MG63 (cell line): ENCODE measurements at regions not wholly inside any gene's neighbourhood (a gene's known extent, or its start where the extent isn't known, plus 50 kb on each side); places are given as distances from the start of the nearest gene placed in this dataset.

Experiments used
- DNase-seq: peaks from one replicate; pipeline ENCODE4 v3.0.0-alpha.2; 2020
- H3K27me3 ChIP-seq: fragments of 250-450 bp; sonication (Bioruptor Pico); 2 replicates; pipeline ENCODE4 v1.5.1; 2020; ENCODE audit warnings: mild to moderate bottlenecking, moderate library complexity
- H3K36me3 ChIP-seq: fragments of 250-450 bp; sonication (Bioruptor Pico); 2 replicates; pipeline ENCODE4 v1.5.1; 2020; ENCODE audit warnings: mild to moderate bottlenecking, moderate library complexity
- H3K4me3 ChIP-seq: fragments of 250-450 bp; sonication (Bioruptor Pico); 2 replicates; pipeline ENCODE4 v1.5.1; 2020; ENCODE audit warnings: mild to moderate bottlenecking, moderate library complexity
- H3K9me3 ChIP-seq: fragments of 250-450 bp; sonication (Bioruptor Pico); 2 replicates; pipeline ENCODE4 v1.5.1; 2020; ENCODE audit warnings: mild to moderate bottlenecking, moderate library complexity

- Histone ChIP-seq H3K9me3 (no peaks in the 10 kb centered on the region), H3K36me3 (no peaks in the 10 kb centered on the region), H3K27me3 (no peaks in the 10 kb centered on the region), H3K4me3 (no peak overlapping the region)
- no peak for DNase-seq
These were observed 100.1 kb upstream of the DYNLRB2 start for GRCh38 chr16:80440667-80441066.

DNA sequence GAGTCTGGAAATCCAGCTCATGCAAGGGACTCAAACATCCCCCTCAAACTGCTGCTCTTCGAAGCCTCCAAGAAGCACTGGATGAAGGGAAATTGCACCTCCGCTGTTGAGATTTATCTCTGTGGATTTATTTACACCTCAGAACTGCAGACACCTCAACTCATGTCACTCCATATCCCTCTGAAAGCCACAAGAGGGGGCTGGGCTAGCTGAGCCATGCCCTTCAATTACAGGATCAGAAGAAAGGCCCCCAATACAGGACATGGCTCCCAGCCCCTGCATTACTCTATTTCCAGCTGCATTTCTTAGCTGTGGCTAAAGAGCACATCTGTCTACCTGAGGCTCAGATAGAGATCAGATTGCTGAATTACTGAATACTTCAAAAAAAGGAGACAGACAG, 103.1 kb upstream of the DYNLRB2 start:
- no peaks in the 10 kb centered on the region for H3K36me3 ChIP-seq
- no peak overlapping the region for H3K4me3 ChIP-seq
- H3K9me3 ChIP-seq, result no peaks in the 10 kb centered on the region
- no peak for DNase-seq
- H3K27me3 ChIP-seq, result no peaks in the 10 kb centered on the region

DNA sequence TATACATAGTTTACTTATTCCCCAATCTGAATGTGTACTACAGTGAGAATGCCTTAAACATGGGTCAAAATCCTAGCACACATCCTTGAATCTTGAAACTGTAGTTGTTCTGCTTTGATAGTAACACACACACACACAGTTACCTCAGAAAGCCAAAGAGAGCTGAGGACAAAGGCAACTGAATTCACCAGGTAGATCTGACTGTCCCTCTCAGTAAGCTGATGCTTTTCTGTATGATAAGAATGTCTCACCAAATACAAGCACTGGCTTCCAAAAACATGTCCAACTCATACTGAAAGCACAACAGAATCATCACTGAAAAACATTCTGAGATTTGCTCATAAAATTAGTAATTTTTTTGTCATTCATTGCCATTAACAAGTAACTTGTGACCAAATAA, 104.3 kb upstream of the DYNLRB2 start:
- H3K9me3 ChIP-seq, result no peaks in the 10 kb centered on the region
- DNase-seq, result no peak
- no peaks in the 10 kb centered on the region for H3K36me3 ChIP-seq
- no peak overlapping the region for H3K4me3 ChIP-seq
- no peaks in the 10 kb centered on the region for H3K27me3 ChIP-seq

DNA sequence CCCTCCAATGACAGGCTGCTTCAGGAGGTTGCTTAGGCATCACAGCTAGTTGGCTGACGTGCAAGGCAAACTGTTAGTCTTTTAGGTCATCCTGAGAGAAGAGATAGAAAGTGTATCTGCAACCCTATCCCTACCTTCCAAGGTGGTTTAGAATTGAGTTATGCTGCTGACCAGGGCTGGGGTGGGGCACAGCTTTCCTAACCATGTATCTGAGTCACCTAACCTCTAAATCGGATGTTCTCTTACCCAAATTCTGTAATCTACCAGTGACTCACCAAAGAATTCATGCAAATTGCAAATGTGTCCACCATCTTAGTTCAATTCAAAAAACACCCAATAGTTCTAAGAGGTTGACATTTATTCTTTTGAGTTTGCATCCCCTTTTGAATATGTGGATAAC, 107.2 kb upstream of the DYNLRB2 start:
- H3K36me3 ChIP-seq, result no peaks in the 10 kb centered on the region
- DNase-seq, result no peak
- H3K27me3 ChIP-seq, result no peaks in the 10 kb centered on the region
- H3K4me3 ChIP-seq, result no peak overlapping the region
- H3K9me3 ChIP-seq, result no peaks in the 10 kb centered on the region

DNA sequence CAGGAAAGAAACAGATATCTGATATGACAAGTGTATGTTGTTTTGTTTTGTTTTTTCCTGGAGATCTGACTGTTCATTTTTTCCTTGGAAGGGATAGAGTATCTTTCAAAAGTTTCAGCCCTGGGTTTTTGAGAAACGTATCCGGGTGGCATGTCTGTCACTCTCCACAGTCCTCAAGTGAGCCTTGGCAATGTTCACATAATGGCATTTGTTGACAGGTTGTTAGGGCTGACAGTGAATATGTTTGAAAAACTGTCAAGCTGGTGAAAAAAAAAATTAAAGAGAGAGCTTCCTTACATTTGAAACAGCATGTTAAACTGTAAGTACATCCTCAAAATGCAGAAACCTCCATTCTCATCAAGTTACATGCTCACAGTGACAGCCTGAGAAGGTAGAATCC, 113.0 kb upstream of the DYNLRB2 start:
- Histone ChIP-seq H3K9me3 (no peaks in the 10 kb centered on the region), H3K4me3 (no peak overlapping the region), H3K36me3 (no peaks in the 10 kb centered on the region), H3K27me3 (no peaks in the 10 kb centered on the region)
- DNase-seq, result no peak

DNA sequence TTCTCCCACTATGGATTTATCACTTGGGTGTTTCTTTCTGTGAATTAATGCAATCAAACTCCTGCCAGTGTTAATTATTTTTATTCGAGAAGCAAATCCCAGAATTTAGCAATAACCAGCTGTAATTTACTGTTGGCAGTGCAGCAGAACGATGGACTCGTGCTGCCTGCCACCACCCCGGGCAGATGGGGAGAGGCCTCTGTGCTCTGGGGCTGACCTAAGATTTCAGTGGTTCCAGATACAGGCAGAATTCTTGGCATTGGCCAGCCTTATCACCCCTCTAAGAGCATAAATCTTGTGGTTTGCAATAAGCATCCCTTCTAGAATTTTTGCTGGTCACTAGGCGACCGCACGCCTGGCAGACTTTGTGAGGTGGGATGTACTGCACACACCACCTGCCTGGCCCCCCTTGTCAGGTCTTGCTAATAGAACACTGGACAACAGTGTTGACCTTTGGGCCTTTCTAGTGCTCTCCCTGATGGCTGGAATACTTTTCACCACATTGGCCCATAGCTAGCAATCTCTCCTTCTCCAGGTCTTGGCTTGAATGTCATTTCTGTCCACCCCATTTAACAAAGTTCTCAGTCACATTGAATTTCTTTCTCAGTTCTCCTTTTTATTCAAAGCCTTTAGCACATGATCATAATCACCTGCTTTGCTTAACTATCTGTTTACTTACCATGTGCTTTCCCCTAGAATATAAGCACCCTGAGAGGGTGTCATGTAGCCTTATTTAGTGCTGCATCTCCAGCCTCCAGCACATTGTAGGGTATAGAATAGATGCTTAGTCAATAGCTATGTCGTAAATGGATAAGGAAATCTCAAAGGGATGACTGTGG, 122.1 kb upstream of the DYNLRB2 start:
- H3K36me3 ChIP-seq, result no peaks in the 10 kb centered on the region
- no peaks in the 10 kb centered on the region for H3K9me3 ChIP-seq
- no peaks in the 10 kb centered on the region for H3K27me3 ChIP-seq
- DNase-seq, result no peak
- H3K4me3 ChIP-seq, result no peak overlapping the region

DNA sequence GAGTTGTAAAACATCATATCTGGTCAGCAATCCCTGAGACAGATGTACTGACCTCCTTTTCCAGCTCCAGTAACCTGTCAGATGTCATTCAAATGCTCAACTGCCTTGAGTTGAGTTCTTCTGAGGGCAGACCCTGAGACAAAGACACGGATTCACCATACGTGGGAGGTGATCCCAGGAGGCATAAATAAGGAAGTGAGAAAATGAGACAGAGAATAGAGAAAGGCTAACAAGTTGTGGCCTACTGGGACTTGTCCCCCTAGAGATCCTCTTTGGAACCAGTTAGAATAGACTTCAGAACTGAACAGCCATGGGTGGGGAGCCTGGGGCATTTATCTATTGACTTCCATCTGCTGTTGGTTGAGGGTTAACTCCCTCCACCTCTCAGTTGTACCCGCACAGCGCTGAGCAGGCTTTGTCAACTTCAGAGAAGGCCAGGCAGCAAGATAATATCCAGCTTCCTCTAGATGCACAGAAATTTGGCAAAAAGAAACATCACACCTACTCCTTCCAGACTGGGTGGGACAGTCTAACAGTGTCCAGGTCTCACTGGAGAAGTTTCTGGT, 123.0 kb upstream of the DYNLRB2 start:
- no peaks in the 10 kb centered on the region for H3K9me3 ChIP-seq
- H3K27me3 ChIP-seq, result no peaks in the 10 kb centered on the region
- H3K36me3 ChIP-seq, result no peaks in the 10 kb centered on the region
- no peak for DNase-seq
- no peak overlapping the region for H3K4me3 ChIP-seq

GRCh38 chr16:80408014-80408413, 132.8 kb upstream of the DYNLRB2 start:
- no peak overlapping the region for H3K4me3 ChIP-seq

DNA sequence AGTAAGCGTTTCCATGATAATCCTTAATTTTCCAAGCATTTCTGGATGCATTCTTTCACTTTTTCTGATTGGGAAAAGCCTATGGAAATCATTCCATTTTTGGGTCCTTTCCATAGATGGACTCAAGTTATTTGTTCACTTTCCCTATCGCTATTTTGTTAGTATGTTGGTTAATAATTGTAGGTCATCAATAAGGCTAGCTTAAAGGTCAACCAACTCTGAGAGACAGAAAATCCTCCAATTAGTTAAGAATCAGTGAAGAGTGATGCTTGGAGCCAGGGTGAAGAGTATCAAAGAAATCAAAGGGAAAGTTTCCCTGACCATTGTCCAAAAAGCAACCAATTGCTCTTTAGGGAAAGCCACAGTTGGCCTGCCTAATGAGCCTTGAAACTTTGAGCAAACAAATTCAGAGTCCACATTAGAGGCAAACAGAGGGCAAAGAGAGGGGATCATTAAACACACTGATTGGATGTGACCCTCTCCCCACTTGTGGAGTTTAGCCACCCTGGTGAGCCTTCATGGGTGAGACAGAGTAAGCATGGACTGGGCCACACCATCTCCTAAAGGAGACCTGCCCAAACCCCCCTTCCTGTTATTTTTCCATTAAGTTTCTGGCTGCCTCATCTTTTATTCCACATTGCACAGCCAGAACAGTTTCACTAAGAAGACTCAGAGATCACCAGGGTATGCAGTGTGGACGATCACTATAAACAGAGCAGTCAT, 133.4 kb upstream of the DYNLRB2 start:
- no peaks in the 10 kb centered on the region for H3K36me3 ChIP-seq
- no peaks in the 10 kb centered on the region for H3K9me3 ChIP-seq
- no peaks in the 10 kb centered on the region for H3K27me3 ChIP-seq
- DNase-seq, result no peak
- H3K4me3 ChIP-seq, result no peak overlapping the region

More at GRCh38 chr16:80408014-80408413, 132.8 kb upstream of the DYNLRB2 start:
- DNase-seq, result no peak
- H3K9me3 ChIP-seq, result no peaks in the 10 kb centered on the region
- no peaks in the 10 kb centered on the region for H3K36me3 ChIP-seq
- H3K27me3 ChIP-seq, result no peaks in the 10 kb centered on the region

DNA sequence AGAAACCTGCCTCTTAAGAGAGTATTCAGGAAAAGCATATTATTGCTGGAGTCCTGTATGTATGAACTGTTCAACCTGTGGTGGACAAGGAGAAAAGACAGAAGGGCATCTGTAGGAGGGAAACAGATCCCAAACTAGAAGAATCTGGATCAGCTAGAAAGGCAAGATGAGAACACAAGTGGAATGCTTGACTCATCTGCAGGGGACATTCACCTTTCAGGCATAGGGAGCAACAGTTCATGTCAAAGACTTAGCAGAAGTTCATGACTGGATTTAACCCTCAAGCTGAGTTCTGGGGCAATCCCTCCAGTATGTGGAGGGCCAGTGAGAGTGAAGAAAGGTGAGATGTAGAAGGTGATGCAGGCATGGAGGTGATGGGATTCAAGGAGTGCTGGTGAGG, 135.9 kb upstream of the DYNLRB2 start:
- Histone ChIP-seq H3K4me3 (no peak overlapping the region), H3K9me3 (no peaks in the 10 kb centered on the region), H3K27me3 (no peaks in the 10 kb centered on the region), H3K36me3 (no peaks in the 10 kb centered on the region)
- no peak for DNase-seq

DNA sequence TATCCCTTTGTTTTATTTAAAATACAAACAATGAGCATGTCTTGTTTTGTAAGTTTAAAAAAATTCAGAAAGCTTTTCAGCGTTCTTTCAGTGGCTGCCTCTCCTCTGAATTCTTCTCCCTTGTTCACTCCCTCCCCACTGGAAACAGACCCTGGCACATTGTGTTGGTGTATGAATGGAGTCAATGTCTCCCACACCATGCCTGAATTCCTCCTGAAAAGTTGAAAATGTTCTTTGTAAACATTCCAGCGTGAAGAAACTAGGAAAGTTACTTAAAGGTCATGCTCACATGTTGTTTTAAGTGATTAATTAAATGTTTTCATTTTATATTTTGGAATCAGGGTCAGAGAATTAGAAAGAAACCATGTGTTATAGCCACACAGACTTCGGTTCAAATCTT, 136.9 kb upstream of the DYNLRB2 start:
- DNase-seq, result no peak
- H3K9me3 ChIP-seq, result no peaks in the 10 kb centered on the region
- H3K36me3 ChIP-seq, result no peaks in the 10 kb centered on the region
- H3K27me3 ChIP-seq, result no peaks in the 10 kb centered on the region
- no peak overlapping the region for H3K4me3 ChIP-seq

DNA sequence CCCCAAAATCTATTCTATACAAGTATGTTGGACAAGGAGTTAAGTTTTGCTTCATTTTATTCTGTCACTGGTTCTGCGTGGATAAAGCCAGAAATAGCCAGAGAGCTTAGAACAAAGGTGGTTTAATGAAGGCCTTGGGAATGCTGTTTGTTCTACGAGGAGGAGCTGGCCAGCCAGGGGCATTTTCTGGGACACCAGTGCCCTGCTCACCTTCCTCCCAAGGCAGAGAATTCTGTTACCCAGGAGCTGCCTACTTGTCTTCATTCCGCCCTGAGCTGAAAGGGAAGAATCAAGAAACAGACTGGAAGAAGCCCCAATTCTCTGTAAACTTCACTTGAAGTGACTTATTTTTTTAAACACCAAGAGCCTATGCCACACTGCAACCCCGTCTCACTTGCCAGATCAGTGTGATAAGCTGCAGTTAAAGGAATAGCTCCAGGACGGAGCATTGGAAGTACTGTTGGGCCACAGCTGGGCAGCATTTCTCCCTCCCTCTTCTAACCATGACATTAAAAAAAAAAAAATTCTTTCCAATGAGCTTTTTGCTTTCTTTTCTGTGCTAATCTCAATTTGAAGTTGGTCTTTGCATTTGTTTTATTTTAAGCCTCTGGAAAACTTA, 149.8 kb upstream of the DYNLRB2 start:
- Histone ChIP-seq H3K36me3 (no peaks in the 10 kb centered on the region), H3K4me3 (no peak overlapping the region), H3K27me3 (no peaks in the 10 kb centered on the region), H3K9me3 (no peaks in the 10 kb centered on the region)
- DNase-seq, result no peak

- Histone ChIP-seq H3K4me3 (no peak overlapping the region), H3K27me3 (no peaks in the 10 kb centered on the region), H3K36me3 (no peaks in the 10 kb centered on the region), H3K9me3 (no peaks in the 10 kb centered on the region)
- no peak for DNase-seq
These were observed 150.7 kb upstream of the DYNLRB2 start for GRCh38 chr16:80390046-80390445.

DNA sequence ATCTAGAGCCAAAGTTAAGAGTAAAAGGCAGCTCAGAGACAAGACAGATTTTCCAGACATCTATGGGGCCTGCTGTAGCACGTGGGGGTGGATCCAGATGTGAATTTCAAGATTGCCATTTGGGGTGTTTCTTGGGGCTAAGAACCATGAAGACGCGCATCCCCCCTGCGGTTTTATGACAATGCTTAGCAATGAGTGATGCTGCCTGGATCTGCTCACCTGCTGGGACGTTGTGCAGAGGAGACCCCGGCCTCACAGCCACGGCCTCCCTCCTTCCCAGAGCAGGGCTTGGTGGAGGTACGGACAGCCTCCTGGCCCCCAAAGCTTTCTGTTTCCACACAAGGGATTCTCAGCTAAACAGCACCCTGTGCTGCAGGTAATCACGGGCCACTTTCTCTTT, 151.5 kb upstream of the DYNLRB2 start:
- H3K36me3 ChIP-seq, result no peaks in the 10 kb centered on the region
- H3K9me3 ChIP-seq, result no peaks in the 10 kb centered on the region
- no peaks in the 10 kb centered on the region for H3K27me3 ChIP-seq
- no peak overlapping the region for H3K4me3 ChIP-seq
- DNase-seq, result no peak

DNA sequence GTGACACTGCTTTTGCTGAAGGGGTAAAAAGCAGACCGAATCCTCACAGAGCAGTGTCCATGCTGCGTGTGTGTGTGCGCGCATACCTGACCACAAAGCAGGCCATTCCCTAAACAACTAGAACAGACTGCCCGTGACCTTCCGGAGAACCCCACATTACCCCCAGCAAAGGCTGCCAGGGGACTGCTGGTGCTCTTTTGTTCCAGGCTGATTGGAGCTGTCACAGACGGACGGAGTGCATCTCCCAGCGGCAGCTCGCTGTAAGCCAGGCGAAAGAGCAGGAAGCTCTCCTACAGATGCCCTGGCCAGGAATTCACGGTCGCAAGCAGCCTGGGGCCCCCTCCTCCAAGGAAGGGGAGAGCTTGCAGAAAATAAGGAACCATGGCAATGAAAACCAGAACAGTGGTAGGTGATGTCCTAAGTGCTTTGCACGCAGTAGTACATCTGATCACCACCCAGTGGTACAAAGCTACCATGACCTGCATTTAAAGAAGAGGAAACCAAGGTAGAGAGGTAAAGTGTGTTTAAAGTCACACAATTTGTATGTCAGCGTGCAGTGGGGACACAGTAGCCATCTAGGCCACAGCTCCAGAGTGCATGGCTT, 153.4 kb upstream of the DYNLRB2 start:
- Histone ChIP-seq H3K27me3 (no peaks in the 10 kb centered on the region), H3K4me3 (no peak overlapping the region), H3K36me3 (no peaks in the 10 kb centered on the region), H3K9me3 (no peaks in the 10 kb centered on the region)
- no peak for DNase-seq

GRCh38 chr16:80384862-80385261, 155.9 kb upstream of the DYNLRB2 start:
- H3K27me3 ChIP-seq, result no peaks in the 10 kb centered on the region
- no peaks in the 10 kb centered on the region for H3K36me3 ChIP-seq
- no peak overlapping the region for H3K4me3 ChIP-seq
- DNase-seq, result no peak
- no peaks in the 10 kb centered on the region for H3K9me3 ChIP-seq

DNA sequence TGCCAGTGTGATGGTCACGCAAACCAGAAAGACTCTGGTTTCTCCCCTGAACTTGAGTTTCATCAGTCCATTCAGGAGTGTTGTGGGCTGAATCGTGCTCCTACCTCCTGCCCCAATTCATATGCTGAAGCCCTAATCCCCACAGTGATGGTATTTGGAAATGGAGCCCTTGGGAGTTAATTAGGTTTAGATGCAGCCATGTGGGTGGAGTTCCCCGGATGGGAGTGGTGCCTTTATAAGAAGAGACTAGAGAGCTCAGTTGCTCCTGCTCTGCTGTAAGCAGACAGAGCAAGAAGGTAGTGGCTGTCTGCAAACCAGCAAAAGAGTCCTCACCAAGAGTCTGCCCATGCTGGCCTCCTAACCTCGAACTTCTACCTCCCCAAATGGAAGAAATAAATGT, 160.3 kb upstream of the DYNLRB2 start:
- no peak for DNase-seq
- no peaks in the 10 kb centered on the region for H3K36me3 ChIP-seq
- no peak overlapping the region for H3K4me3 ChIP-seq
- no peaks in the 10 kb centered on the region for H3K9me3 ChIP-seq
- no peaks in the 10 kb centered on the region for H3K27me3 ChIP-seq
